IMR-90 (cell line): ENCODE measurements at regions not wholly inside any gene's neighbourhood (a gene's known extent, or its start where the extent isn't known, plus 50 kb on each side); places are given as distances from the start of the nearest gene placed in this dataset.

Experiments
- ATAC-seq: fragments of 200-7000 bp; cut with Tn5 transposase; 2 replicates; pipeline ENCODE4 v1.9.1; 2020; ENCODE audit warnings: low read depth, mild to moderate bottlenecking, moderate library complexity
- BruUV-seq: library from RNA; stranded (reverse); fragments of 400-500 nt; replicated peaks from 2 replicates; lab custom pipeline; 2021; lab: Mats Ljungman, UMichigan
- CTCF ChIA-PET: fragments of 300-600 bp; formaldehyde crosslinking; extraction: SDS; loops from one replicate; lab custom pipeline; 2021; ENCODE audit warnings: antibody characterized with exemption; lab: Yijun Ruan, JAX
- POLR2A ChIA-PET: fragments of 300-600 bp; sonication (Branson Sonifier 250); formaldehyde crosslinking; loops from one replicate; lab custom pipeline; 2022; ENCODE audit warnings: antibody characterized with exemption; ENCODE audit not compliant: unreplicated experiment; lab: Charles Lee
- DNase-seq: peaks from one replicate; pipeline ENCODE4 v3.0.0; 2013
- H2AFZ ChIP-seq: replicated peaks from 2 replicates; pipeline ENCODE3; 2013; ENCODE audit warnings: low read length, mild to moderate bottlenecking; ENCODE audit not compliant: poor library complexity
- H2AK5ac ChIP-seq: 2 replicates; pipeline ENCODE4 v1.6.1; 2013; ENCODE audit warnings: low read depth, low read length, inconsistent platforms
- H2AK9ac ChIP-seq: replicated peaks from 2 replicates; pipeline ENCODE3; 2013; ENCODE audit warnings: mild to moderate bottlenecking, low read depth, low read length, moderate library complexity; ENCODE audit not compliant: poor library complexity
- H2BK120ac ChIP-seq: 2 replicates; pipeline ENCODE4 v1.6.1; 2013; ENCODE audit warnings: low read depth, low read length, inconsistent platforms
- H2BK15ac ChIP-seq: 3 replicates; pipeline ENCODE4 v1.6.1; 2013; ENCODE audit warnings: low read depth, low read length, inconsistent platforms
- H2BK20ac ChIP-seq: 2 replicates; pipeline ENCODE4 v1.6.1; 2013; ENCODE audit warnings: low read depth, mild to moderate bottlenecking, inconsistent platforms, low read length, moderate library complexity
- H2BK5ac ChIP-seq: 2 replicates; pipeline ENCODE4 v1.6.1; 2013; ENCODE audit warnings: mild to moderate bottlenecking, low read depth, low read length, inconsistent platforms; ENCODE audit not compliant: poor library complexity, severe bottlenecking
- H3K14ac ChIP-seq: replicated peaks from 2 replicates; pipeline ENCODE4 v1.6.1; 2013; ENCODE audit warnings: low read depth, low read length, inconsistent platforms
- H3K18ac ChIP-seq: 2 replicates; pipeline ENCODE4 v1.6.1; 2013; ENCODE audit warnings: low read depth, low read length, control low read depth
- H3K23ac ChIP-seq: 2 replicates; pipeline ENCODE4 v1.6.1; 2013; ENCODE audit warnings: low read depth, low read length, inconsistent platforms
- H3K27ac ChIP-seq: 2 replicates; pipeline ENCODE4 v1.5.1; 2013; ENCODE audit warnings: mild to moderate bottlenecking, control low read depth, low read length; ENCODE audit not compliant: insufficient read depth
- H3K27me3 ChIP-seq: 2 replicates; pipeline ENCODE4 v1.6.1; 2013; ENCODE audit warnings: low read length; ENCODE audit not compliant: control insufficient read depth, insufficient read depth
- H3K36me3 ChIP-seq: 2 replicates; pipeline ENCODE4 v1.6.1; 2013; ENCODE audit warnings: low read length, mixed read lengths; ENCODE audit not compliant: control insufficient read depth, insufficient read depth
- H3K4ac ChIP-seq: 2 replicates; pipeline ENCODE4 v1.6.1; 2013; ENCODE audit warnings: low read depth, low read length, inconsistent platforms
- H3K4me1 ChIP-seq: 2 replicates; pipeline ENCODE4 v1.6.1; 2013; ENCODE audit warnings: low read length, mixed read lengths; ENCODE audit not compliant: control insufficient read depth, insufficient read depth
- H3K4me2 ChIP-seq: 2 replicates; pipeline ENCODE4 v1.6.1; 2013; ENCODE audit warnings: low read depth, mild to moderate bottlenecking, control low read depth, low read length, moderate library complexity
- H3K4me3 ChIP-seq: 2 replicates; pipeline ENCODE4 v1.5.1; 2013; ENCODE audit warnings: low read depth, mild to moderate bottlenecking, control low read depth, low read length, moderate library complexity; ENCODE audit not compliant: insufficient read depth
- H3K56ac ChIP-seq: 2 replicates; pipeline ENCODE4 v1.6.1; 2013; ENCODE audit warnings: low read length, inconsistent platforms; ENCODE audit not compliant: insufficient read depth; ENCODE audit errors: extremely low read depth
- H3K79me1 ChIP-seq, 2 experiments: 2 replicates each; pipeline ENCODE4 v1.6.1; 2013; ENCODE audit warnings: low read length in 2 of 2, inconsistent platforms in 1 of 2, low read depth in 1 of 2
- H3K9ac ChIP-seq: 2 replicates; pipeline ENCODE4 v1.6.1; 2013; ENCODE audit warnings: low read depth, low read length, control low read depth
- H3K9me1 ChIP-seq: 2 replicates; pipeline ENCODE4 v1.6.1; 2013; ENCODE audit warnings: low read length, inconsistent platforms; ENCODE audit not compliant: insufficient read depth
- H3K9me3 ChIP-seq: 2 replicates; pipeline ENCODE4 v1.6.1; 2013; ENCODE audit warnings: low read length; ENCODE audit not compliant: control insufficient read depth, insufficient read depth
- H4K20me1 ChIP-seq: 2 replicates; pipeline ENCODE4 v1.6.1; 2013; ENCODE audit warnings: low read length, inconsistent platforms; ENCODE audit not compliant: insufficient read depth
- H4K5ac ChIP-seq: 2 replicates; pipeline ENCODE4 v1.6.1; 2013; ENCODE audit warnings: mild to moderate bottlenecking, low read depth, low read length, control low read depth
- H4K8ac ChIP-seq, 2 experiments: 2 replicates each; pipeline ENCODE4 v1.6.1; 2013; ENCODE audit warnings: low read depth in 2 of 2, low read length in 2 of 2, control low read depth in 1 of 2, inconsistent platforms in 1 of 2
- H4K91ac ChIP-seq: 2 replicates; pipeline ENCODE4 v1.6.1; 2013; ENCODE audit warnings: low read depth, low read length, inconsistent platforms; ENCODE audit not compliant: insufficient read depth
- BHLHE40 ChIP-seq: fragments of 150-350 bp; IDR thresholded peaks from 2 replicates; pipeline ENCODE4 v1.6.1; 2016; ENCODE audit warnings: mild to moderate bottlenecking, low read depth, low read length
- ELK1 ChIP-seq: fragments of 150-350 bp; IDR thresholded peaks from 2 replicates; pipeline ENCODE4 v1.6.1; 2016; ENCODE audit warnings: low read depth, mild to moderate bottlenecking, low read length, moderate library complexity, borderline replicate concordance
- FOS ChIP-seq: fragments of 150-350 bp; IDR thresholded peaks from 2 replicates; pipeline ENCODE4 v1.6.1; 2016; ENCODE audit warnings: low read depth, low read length
- MAZ ChIP-seq: IDR thresholded peaks from 2 replicates; pipeline ENCODE4 v1.6.1; 2012; ENCODE audit warnings: low read depth, mild to moderate bottlenecking, low read length, improper control_type of control experiment, moderate library complexity, borderline replicate concordance
- NFE2L2 ChIP-seq: fragments of 150-350 bp; IDR thresholded peaks from 2 replicates; pipeline ENCODE4 v1.6.1; 2016; ENCODE audit warnings: low read depth, mild to moderate bottlenecking, low read length
- RAD21 ChIP-seq: IDR thresholded peaks from 2 replicates; pipeline ENCODE4 v1.6.1; 2012; ENCODE audit warnings: low read length, improper control_type of control experiment
- SMC3 ChIP-seq: fragments of 150-350 bp; IDR thresholded peaks from 2 replicates; pipeline ENCODE4 v1.6.1; 2016; ENCODE audit warnings: low read depth, mild to moderate bottlenecking, antibody characterized with exemption, low read length, moderate library complexity
- WGBS, 2 experiments: methylation state at CpG; one replicate each; pipeline versions ENCODE4 v1.1.5 to v1.1.7; 2013; ENCODE audit warnings: missing lambda C conversion rate in 2 of 2; ENCODE audit not compliant: insufficient read length in 1 of 2; ENCODE audit errors: extremely low coverage in 2 of 2; 5-methylcytosine and 5-hydroxymethylcytosine counted together
- dilution Hi-C: fragments of 300-500 bp; cut with HindIII; formaldehyde crosslinking; loops from one replicate; pipeline ENCODE4 v1.14.3; 2018; ENCODE audit warnings: low sequenced_read_pairs; ENCODE audit not compliant: unreplicated experiment
- in situ Hi-C: fragments of 300-500 bp; cut with MboI; formaldehyde crosslinking; loops from 3 replicates; pipeline ENCODE4 v1.14.3; 2019; ENCODE audit warnings: low sequenced_read_pairs, inconsistent platforms, mixed read lengths
- intact Hi-C: fragments of 100-400 bp; cut with micrococcal nuclease; formaldehyde crosslinking; loops from 2 replicates; pipeline ENCODE4 v1.10.0; 2022
- TF ChIP-seq, protein P1 (sequence below): conservative IDR thresholded peaks from 2 replicates; pipeline ENCODE4 v1.5.1; 2012; ENCODE audit warnings: mild to moderate bottlenecking, low read depth, low read length, improper control_type of control experiment
- TF ChIP-seq, protein P2 (sequence below): fragments of 150-350 bp; IDR thresholded peaks from 2 replicates; pipeline ENCODE4 v1.6.1; 2017; ENCODE audit warnings: mild to moderate bottlenecking, antibody characterized with exemption, low read length, low read depth

DNA sequence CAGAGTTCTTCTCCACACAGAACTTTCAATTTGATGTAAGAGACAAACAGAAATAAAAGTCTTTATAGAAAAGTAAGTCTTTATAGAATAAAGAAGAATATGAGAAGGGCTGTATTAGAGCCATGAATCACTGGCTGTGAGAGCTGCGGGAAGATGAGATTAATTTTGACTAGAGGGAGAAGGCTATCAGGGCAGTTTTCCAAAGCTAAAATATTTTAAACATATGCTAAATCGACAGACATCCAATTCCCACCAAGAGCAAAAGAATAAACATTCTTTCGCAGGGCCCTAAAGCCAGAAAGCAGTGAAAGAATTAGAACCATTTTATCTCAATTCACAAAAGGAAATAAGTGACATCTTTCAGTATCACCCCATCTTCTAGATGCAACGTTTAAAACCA, 208.3 kb upstream of the MAP3K1 start:
- intact Hi-C loops = loop anchor here (5.0 kb wide), 1 partner anchor 100 kb away; no protein-coding TSS in a partner anchor
- H3K9ac ChIP-seq = no peak overlapping the region; the same call in 1 of the 2 replicates
- peaks cover 4% of the 10 kb centered on the region; the same call in 1 of the 2 replicates for H3K27me3 ChIP-seq
- CTCF ChIA-PET = interaction anchor here (1.0 to 1.2 kb wide), 2 partner anchors 10 to 13 kb away, joined by 3 to 4 read pairs; no protein-coding TSS in a partner anchor
- no peak for TF ChIP-seq RAD21
- TF ChIP-seq, protein P1, sequence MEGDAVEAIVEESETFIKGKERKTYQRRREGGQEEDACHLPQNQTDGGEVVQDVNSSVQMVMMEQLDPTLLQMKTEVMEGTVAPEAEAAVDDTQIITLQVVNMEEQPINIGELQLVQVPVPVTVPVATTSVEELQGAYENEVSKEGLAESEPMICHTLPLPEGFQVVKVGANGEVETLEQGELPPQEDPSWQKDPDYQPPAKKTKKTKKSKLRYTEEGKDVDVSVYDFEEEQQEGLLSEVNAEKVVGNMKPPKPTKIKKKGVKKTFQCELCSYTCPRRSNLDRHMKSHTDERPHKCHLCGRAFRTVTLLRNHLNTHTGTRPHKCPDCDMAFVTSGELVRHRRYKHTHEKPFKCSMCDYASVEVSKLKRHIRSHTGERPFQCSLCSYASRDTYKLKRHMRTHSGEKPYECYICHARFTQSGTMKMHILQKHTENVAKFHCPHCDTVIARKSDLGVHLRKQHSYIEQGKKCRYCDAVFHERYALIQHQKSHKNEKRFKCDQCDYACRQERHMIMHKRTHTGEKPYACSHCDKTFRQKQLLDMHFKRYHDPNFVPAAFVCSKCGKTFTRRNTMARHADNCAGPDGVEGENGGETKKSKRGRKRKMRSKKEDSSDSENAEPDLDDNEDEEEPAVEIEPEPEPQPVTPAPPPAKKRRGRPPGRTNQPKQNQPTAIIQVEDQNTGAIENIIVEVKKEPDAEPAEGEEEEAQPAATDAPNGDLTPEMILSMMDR = no peak
- no peak for TF ChIP-seq SMC3
- TF ChIP-seq BHLHE40 = no peak
- no peak for TF ChIP-seq ELK1
- TF ChIP-seq NFE2L2 = no peak
- no peak for TF ChIP-seq FOS
- TF ChIP-seq, protein P2, sequence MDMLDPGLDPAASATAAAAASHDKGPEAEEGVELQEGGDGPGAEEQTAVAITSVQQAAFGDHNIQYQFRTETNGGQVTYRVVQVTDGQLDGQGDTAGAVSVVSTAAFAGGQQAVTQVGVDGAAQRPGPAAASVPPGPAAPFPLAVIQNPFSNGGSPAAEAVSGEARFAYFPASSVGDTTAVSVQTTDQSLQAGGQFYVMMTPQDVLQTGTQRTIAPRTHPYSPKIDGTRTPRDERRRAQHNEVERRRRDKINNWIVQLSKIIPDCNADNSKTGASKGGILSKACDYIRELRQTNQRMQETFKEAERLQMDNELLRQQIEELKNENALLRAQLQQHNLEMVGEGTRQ = no peak
- no peak for TF ChIP-seq MAZ
- no peak overlapping the region for H2AFZ ChIP-seq
- BruUV-seq = no TSS peak
- H4K91ac ChIP-seq = peak overlapping the region; percentile 87
- H2BK5ac ChIP-seq = no peak overlapping the region
- peak overlapping the region; percentile 17; the same call in 1 of the 2 replicates for H4K5ac ChIP-seq
- no peak overlapping the region for H3K4me3 ChIP-seq
- peaks cover 10% of the 10 kb centered on the region for H3K4me1 ChIP-seq
- peaks cover 11% of the 10 kb centered on the region for H3K9me1 ChIP-seq
- H3K23ac ChIP-seq = peak overlapping the region; percentile 5
- in situ Hi-C loops = no loop called here
- H3K14ac ChIP-seq = peak overlapping the region; percentile 10; the same call in 1 of the 2 replicates
- H4K8ac ChIP-seq = peak overlapping the region; percentile 3 to 56; a peak in 2 of 4 replicates
- DNase-seq = peak; percentile 50
- H3K36me3 ChIP-seq = no peaks in the 10 kb centered on the region
- H2BK15ac ChIP-seq = peak overlapping the region; percentile 61; the same call in 1 of the 3 replicates
- ATAC-seq = peak; percentile 66
- no peaks in the 10 kb centered on the region for H4K20me1 ChIP-seq
- H2BK20ac ChIP-seq = peak overlapping the region; percentile 34
- H3K4me2 ChIP-seq = peak overlapping the region; percentile 66; the same call in 1 of the 2 replicates
- H2AK9ac ChIP-seq = no peak overlapping the region
- peak overlapping the region; percentile 87; the same call in 1 of the 2 replicates for H3K4ac ChIP-seq
- no peaks in the 10 kb centered on the region for H3K9me3 ChIP-seq
- peak overlapping the region; percentile 51; the same call in 1 of the 2 replicates for H3K56ac ChIP-seq
- 0% methylated on average over 1 of the region's 4 CpGs; no CpG with 5 or more reads in 1 of the 2 experiments for WGBS, 2 experiments
- no peak overlapping the region for H3K27ac ChIP-seq
- H3K79me1 ChIP-seq = no peaks in the 10 kb centered on the region
- peak overlapping the region; percentile 68; the same call in 1 of the 2 replicates for H2AK5ac ChIP-seq
- peak overlapping the region; percentile 92 for H2BK120ac ChIP-seq
- POLR2A ChIA-PET = no interaction called here
- peak overlapping the region; percentile 27 for H3K18ac ChIP-seq
- dilution Hi-C loops = no loop called here
